Keratinocyte (primary cell): ENCODE measurements at regions not wholly inside any gene's neighbourhood (a gene's known extent, or its start where the extent isn't known, plus 50 kb on each side); places are given as distances from the start of the nearest gene placed in this dataset.

Experiments
- EZH2 ChIP-seq: IDR thresholded peaks from one replicate; pipeline ENCODE4 v1.6.1; 2012; ENCODE audit warnings: inconsistent platforms, mild to moderate bottlenecking, low read length, moderate library complexity
- TF ChIP-seq, protein P1 (sequence below), 3 experiments: IDR thresholded peaks in 1 of 3; conservative IDR thresholded peaks in 1 of 3; optimal IDR thresholded peaks in 1 of 3; 2 replicates in 2 of 3; 3 replicates in 1 of 3; pipeline versions ENCODE3 to v1.5.1; 2011; ENCODE audit warnings: low read length in 3 of 3, mild to moderate bottlenecking in 3 of 3, moderate library complexity in 2 of 3, control low read depth in 1 of 3, inconsistent platforms in 1 of 3; ENCODE audit not compliant: insufficient read depth in 2 of 3; ENCODE audit errors: extremely low read depth in 1 of 3

DNA sequence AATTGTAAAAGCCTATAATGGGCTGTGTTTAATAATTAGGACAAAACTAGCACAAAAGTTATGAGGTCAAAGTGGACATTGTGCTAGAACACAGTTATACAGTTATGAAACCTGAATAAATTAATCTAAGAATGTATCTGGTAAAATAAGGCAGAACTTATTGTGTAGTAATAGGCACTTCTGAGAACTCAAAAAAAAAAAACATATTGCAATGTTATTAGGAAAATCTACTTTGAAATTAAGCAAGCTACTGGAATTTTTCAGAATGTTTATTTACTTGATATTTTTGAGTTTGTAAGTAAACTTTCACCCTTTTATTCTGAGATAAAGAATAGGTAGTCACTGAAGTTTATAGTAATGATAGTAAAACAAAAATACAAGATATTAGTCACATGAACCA, 135.8 kb upstream of the ABCB5 start:
- TF ChIP-seq, protein P1, sequence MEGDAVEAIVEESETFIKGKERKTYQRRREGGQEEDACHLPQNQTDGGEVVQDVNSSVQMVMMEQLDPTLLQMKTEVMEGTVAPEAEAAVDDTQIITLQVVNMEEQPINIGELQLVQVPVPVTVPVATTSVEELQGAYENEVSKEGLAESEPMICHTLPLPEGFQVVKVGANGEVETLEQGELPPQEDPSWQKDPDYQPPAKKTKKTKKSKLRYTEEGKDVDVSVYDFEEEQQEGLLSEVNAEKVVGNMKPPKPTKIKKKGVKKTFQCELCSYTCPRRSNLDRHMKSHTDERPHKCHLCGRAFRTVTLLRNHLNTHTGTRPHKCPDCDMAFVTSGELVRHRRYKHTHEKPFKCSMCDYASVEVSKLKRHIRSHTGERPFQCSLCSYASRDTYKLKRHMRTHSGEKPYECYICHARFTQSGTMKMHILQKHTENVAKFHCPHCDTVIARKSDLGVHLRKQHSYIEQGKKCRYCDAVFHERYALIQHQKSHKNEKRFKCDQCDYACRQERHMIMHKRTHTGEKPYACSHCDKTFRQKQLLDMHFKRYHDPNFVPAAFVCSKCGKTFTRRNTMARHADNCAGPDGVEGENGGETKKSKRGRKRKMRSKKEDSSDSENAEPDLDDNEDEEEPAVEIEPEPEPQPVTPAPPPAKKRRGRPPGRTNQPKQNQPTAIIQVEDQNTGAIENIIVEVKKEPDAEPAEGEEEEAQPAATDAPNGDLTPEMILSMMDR (optimal IDR thresholded peaks at IDR 0.05 in 1 of 3, IDR thresholded peaks at IDR 0.05 in 1 of 3, conservative IDR thresholded peaks at IDR 0.05 in 1 of 3; ENCODE audit: extremely low read depth in 1 of 3, insufficient read depth in 2 of 3, low read length in 3 of 3) = no peak
- TF ChIP-seq EZH2 = no peak
